ENCODE measurements at regions not wholly inside any gene's neighbourhood (a gene's known extent, or its start where the extent isn't known, plus 50 kb on each side); places are given as distances from the start of the nearest gene placed in this dataset.

GRCh38 chr2:149902081-149902480 lies 314.5 kb upstream of the MMADHC start:
- TF ChIP-seq, protein P1, sequence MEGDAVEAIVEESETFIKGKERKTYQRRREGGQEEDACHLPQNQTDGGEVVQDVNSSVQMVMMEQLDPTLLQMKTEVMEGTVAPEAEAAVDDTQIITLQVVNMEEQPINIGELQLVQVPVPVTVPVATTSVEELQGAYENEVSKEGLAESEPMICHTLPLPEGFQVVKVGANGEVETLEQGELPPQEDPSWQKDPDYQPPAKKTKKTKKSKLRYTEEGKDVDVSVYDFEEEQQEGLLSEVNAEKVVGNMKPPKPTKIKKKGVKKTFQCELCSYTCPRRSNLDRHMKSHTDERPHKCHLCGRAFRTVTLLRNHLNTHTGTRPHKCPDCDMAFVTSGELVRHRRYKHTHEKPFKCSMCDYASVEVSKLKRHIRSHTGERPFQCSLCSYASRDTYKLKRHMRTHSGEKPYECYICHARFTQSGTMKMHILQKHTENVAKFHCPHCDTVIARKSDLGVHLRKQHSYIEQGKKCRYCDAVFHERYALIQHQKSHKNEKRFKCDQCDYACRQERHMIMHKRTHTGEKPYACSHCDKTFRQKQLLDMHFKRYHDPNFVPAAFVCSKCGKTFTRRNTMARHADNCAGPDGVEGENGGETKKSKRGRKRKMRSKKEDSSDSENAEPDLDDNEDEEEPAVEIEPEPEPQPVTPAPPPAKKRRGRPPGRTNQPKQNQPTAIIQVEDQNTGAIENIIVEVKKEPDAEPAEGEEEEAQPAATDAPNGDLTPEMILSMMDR (IDR thresholded peaks at IDR 0.05) = no peak
- TF ChIP-seq POLR2A (IDR thresholded peaks at IDR 0.05) = no peak
